ENCODE measurements at regions not wholly inside any gene's neighbourhood (a gene's known extent, or its start where the extent isn't known, plus 50 kb on each side); places are given as distances from the start of the nearest gene placed in this dataset.
"Not testable (repeated sequence)": the region's sequence is repeated elsewhere in the genome, so short reads cannot be mapped to it uniquely, and the experiment has no call there.

DNA sequence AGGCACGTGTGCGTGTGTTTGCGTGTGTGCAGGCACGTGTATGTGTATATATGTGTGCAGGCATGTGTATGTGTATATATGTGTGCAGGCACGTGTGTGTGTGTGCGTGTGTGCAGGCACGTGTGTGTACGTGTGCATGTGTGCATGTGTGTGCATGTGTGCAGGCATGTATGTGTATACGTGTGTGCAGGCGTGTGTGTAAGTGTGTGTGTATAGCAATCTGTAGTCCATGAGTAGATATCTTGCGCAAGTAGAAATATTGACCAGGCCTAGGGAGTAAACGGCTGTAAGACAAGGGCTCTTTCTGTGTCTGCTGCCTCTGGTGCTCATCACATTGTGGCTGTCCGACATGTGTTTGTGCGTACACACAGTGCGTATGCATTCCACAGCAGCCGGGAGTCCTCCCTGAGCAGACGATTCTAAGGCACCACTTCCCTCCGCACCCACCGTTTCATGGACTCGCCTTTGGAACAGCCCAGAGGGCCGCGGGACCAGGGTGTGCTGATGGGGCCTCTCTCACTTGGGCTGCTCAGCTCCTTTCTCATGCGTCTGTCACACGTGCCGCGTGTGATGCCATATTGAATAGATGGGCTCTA lies 167.6 kb downstream of the ERMARD start:
- intact Hi-C loops (cut with DNase I; ENCODE audit: low total_unique reads) = no loop called here
- 81 to 84% methylated on average over 26 of the region's 26 CpGs for WGBS, 2 donors

DNA sequence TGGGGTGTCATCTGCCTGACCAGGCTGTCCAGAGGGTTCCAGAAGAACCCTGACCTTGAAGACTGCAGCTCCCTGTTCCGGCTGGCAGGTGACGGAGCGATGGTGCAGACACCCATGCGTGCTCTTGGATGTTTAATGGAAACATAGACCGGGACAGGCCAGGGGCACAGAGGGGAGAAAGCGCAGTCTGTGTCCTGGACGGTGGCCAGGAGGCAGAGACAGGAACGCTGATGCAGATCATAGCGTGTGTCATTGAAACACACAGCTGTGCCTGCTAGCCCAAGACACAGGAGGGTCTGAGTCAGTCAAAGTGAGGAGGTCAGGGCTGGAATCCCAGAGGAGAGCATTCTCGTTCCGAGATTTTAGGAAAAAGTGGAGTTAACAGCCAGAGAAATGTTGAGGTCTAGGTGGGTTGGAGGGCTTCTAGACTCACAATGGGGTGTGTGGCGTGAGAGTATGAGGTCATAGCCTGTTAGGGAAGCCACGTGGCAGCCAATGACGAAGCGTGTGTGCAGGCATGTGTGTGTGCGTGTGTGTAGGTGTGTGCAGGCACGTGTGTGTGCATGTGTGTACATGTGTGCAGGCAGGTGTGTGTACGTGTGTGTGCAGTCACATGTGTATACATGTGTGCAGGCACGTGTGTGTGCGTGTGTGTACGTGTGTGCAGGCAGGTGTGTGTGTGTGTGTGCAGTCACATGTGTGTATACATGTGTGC lies 167.0 kb downstream of the ERMARD start:
- WGBS, 2 donors = 66 to 68% methylated on average over 20 to 21 of the region's 21 CpGs
- no peak for DNase-seq
- H3K36me3 ChIP-seq (ENCODE audit: low read depth, missing control alignments) = no peaks in the 10 kb centered on the region
- H3K9me3 ChIP-seq = no peaks in the 10 kb centered on the region
- no peak overlapping the region for H3K27ac ChIP-seq
- H3K27me3 ChIP-seq = no peaks in the 10 kb centered on the region
- H3K4me1 ChIP-seq = no peaks in the 10 kb centered on the region
- TF ChIP-seq, protein P1, sequence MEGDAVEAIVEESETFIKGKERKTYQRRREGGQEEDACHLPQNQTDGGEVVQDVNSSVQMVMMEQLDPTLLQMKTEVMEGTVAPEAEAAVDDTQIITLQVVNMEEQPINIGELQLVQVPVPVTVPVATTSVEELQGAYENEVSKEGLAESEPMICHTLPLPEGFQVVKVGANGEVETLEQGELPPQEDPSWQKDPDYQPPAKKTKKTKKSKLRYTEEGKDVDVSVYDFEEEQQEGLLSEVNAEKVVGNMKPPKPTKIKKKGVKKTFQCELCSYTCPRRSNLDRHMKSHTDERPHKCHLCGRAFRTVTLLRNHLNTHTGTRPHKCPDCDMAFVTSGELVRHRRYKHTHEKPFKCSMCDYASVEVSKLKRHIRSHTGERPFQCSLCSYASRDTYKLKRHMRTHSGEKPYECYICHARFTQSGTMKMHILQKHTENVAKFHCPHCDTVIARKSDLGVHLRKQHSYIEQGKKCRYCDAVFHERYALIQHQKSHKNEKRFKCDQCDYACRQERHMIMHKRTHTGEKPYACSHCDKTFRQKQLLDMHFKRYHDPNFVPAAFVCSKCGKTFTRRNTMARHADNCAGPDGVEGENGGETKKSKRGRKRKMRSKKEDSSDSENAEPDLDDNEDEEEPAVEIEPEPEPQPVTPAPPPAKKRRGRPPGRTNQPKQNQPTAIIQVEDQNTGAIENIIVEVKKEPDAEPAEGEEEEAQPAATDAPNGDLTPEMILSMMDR (IDR thresholded peaks at IDR 0.05) = no peak
- TF ChIP-seq POLR2A (IDR thresholded peaks at IDR 0.05) = no peak
- no peak overlapping the region for H3K4me3 ChIP-seq
- intact Hi-C loops (cut with DNase I; ENCODE audit: low total_unique reads) = no loop called here

More for the DNA sequence above, 167.6 kb downstream of the ERMARD start:
- TF ChIP-seq POLR2A (IDR thresholded peaks at IDR 0.05) = no peak
- Histone ChIP-seq H3K9me3 (no peaks in the 10 kb centered on the region), H3K4me3 (no peak overlapping the region), H3K27me3 (no peaks in the 10 kb centered on the region), H3K4me1 (no peaks in the 10 kb centered on the region), H3K27ac (no peak overlapping the region), H3K36me3 (ENCODE audit: low read depth, missing control alignments) (no peaks in the 10 kb centered on the region)
- no peak for DNase-seq

DNA sequence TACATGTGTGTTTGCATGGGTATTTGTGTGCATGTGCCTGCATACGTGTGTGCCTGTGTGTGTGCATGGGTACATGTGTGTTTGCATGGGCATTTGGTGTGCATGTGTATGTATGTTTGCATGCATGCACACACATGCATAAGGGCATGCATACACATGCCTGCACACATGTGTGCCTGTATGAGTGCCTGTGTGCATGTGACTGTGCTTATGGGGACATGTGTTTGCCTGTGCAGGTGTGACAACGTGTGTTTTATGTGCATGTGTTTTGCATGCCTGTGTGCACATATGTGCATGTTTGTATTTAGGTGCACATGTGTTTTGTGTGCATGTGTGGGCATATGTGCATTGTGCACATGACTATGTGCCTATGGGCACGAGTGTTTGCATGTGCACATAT lies 165.7 kb downstream of the ERMARD start:
- DNase-seq = no peak
- H3K4me1 ChIP-seq = no peaks in the 10 kb centered on the region

DNA sequence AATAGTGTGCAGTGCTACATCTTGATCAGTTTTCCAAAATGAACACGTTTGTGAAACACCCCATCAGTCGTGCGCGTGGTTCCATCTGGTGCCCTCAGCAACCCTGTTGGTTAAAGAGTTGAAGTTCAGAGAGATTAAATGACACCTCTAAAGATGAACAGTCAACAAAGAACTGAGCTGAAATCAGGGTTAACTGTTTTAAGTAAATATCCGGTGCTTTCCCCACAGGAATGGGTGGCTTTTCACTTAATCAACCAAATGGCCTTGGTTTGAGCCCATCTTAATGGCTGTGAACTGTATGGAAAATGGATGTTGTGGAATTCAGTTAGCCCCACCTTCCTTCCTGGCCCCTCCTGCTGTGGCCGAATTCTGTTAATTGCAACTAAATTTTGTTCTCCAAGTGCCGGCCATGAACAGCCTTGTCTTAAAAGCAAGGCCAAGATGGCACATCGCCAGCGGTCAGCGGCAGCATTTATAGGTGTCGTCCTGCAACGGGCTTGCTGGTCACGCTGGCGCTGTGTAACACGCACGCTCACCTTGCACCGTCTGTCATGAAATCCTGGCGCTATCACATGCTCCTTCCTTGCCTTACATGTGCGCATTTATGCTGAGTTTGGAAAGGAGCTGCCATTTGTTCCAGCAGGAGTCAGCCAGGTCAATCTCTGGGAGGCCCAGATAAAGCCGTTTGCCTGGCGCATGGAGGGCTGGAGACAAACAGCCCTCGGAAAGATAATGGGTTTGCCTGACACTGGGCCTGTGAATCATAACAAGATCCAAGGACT lies 164.5 kb downstream of the ERMARD start:
- DNase-seq = peak; percentile 57
- 65 to 72% methylated on average over 14 to 22 of the region's 22 CpGs for WGBS, 2 donors
- intact Hi-C loops (cut with DNase I; ENCODE audit: low total_unique reads) = no loop called here

More for the DNA sequence above, 165.7 kb downstream of the ERMARD start:
- no peaks in the 10 kb centered on the region for H3K36me3 ChIP-seq (ENCODE audit: low read depth, missing control alignments)
- TF ChIP-seq POLR2A (IDR thresholded peaks at IDR 0.05) = no peak
- TF ChIP-seq, protein P1 (IDR thresholded peaks at IDR 0.05) = no peak
- no peak overlapping the region for H3K27ac ChIP-seq
- no peaks in the 10 kb centered on the region for H3K27me3 ChIP-seq
- no peak overlapping the region for H3K4me3 ChIP-seq
- no peaks in the 10 kb centered on the region for H3K9me3 ChIP-seq
- intact Hi-C loops (cut with DNase I; ENCODE audit: low total_unique reads) = no loop called here
- WGBS, 2 donors = 75 to 88% methylated on average over 1 to 3 of the region's 3 CpGs

DNA sequence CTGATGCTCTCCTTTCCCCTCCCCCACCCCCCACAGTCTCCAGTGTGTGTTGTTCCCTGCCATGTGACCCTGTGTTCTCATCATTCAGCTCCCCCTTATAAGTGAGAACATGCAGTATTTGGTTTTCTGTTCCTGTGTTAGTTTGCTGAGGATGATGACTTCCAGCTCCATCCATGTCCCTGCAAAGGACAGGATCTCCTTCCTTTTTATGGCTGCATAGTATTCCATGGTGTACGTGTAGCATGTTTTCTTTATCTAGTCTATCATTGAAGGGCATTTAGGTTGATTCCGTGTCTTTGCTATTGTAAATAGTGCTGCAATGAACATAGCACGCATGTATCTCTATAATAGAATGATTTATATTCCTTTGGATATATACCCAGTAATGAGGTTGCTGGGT lies 162.3 kb downstream of the ERMARD start:
- H3K27ac ChIP-seq; DNase-seq; H3K27me3 ChIP-seq; H3K36me3 ChIP-seq (ENCODE audit: low read depth, missing control alignments); H3K9me3 ChIP-seq; H3K4me1 ChIP-seq; H3K4me3 ChIP-seq; intact Hi-C loops (cut with DNase I; ENCODE audit: low total_unique reads): not testable (repeated sequence)
- 91 to 94% methylated on average over 3 of the region's 3 CpGs for WGBS, 2 donors

More for the DNA sequence above, 164.5 kb downstream of the ERMARD start:
- Histone ChIP-seq H3K4me3 (no peak overlapping the region), H3K27ac (no peak overlapping the region), H3K9me3 (no peaks in the 10 kb centered on the region), H3K27me3 (no peaks in the 10 kb centered on the region), H3K36me3 (ENCODE audit: low read depth, missing control alignments) (no peaks in the 10 kb centered on the region), H3K4me1 (no peaks in the 10 kb centered on the region)
- no peak for TF ChIP-seq POLR2A (IDR thresholded peaks at IDR 0.05)
- TF ChIP-seq, protein P1 (IDR thresholded peaks at IDR 0.05) = no peak

Measured in testis (tissue), 2 donors.